Thyroid gland (tissue), 4 donors: ENCODE measurements at regions not wholly inside any gene's neighbourhood (a gene's known extent, or its start where the extent isn't known, plus 50 kb on each side); places are given as distances from the start of the nearest gene placed in this dataset.

Source experiments
- DNase-seq, 2 donors: peaks; one replicate each; pipeline ENCODE4 v3.0.0-alpha.2; 2019
- H3K27ac ChIP-seq, 3 donors: fragments of 200-600 bp; sonication (generic); 1 replicate in 2 of 3; 2 replicates in 1 of 3; pipeline ENCODE4 v1.5.1; 2016 to 2019; ENCODE audit warnings: mild to moderate bottlenecking in 1 of 3, moderate library complexity in 1 of 3
- H3K27me3 ChIP-seq: fragments of 200-600 bp; sonication (generic); one replicate; pipeline ENCODE4 v1.5.1; 2019
- H3K36me3 ChIP-seq, 2 donors: fragments of 200-600 bp; sonication (generic); one replicate each; pipeline ENCODE4 v1.5.1; 2016 to 2019
- H3K4me1 ChIP-seq, 2 donors: fragments of 200-600 bp; sonication (generic); one replicate each; pipeline ENCODE4 v1.5.1; 2017 to 2019
- H3K4me3 ChIP-seq, 3 donors: fragments of 200-600 bp; sonication (generic); replicated peaks in 1 of 3; 1 replicate in 2 of 3; 2 replicates in 1 of 3; pipeline ENCODE4 v1.5.1; 2016; ENCODE audit warnings: mild to moderate bottlenecking in 1 of 3
- H3K9me3 ChIP-seq: fragments of 200-600 bp; sonication (generic); one replicate; pipeline ENCODE4 v1.5.1; 2017
- POLR2A ChIP-seq, 2 donors: fragments of 450-650 bp; IDR thresholded peaks; one replicate each; pipeline ENCODE4 v1.6.1; 2017; ENCODE audit warnings: antibody characterized with exemption in 2 of 2, mild to moderate bottlenecking in 2 of 2, moderate library complexity in 1 of 2
- WGBS, 2 donors: methylation state at CpG; one replicate each; pipeline ENCODE4 v1.1.5; 2017; 5-methylcytosine and 5-hydroxymethylcytosine counted together
- intact Hi-C: fragments of 100-400 bp; cut with DNase I; formaldehyde crosslinking; loops from one replicate; pipeline ENCODE4 v1.15.1; 2023
- TF ChIP-seq, protein P1 (sequence below), 6 experiments: fragments of 200-600 bp in 3 of 6; fragments of 450-650 bp in 3 of 6; sonication (generic) in 3 of 6; IDR thresholded peaks; one replicate each; pipeline ENCODE4 v1.5.1; 2016 to 2019; ENCODE audit warnings: antibody characterized with exemption in 6 of 6, mild to moderate bottlenecking in 2 of 6, inconsistent platforms in 1 of 6, moderate library complexity in 1 of 6

- H3K27me3 ChIP-seq = no peaks in the 10 kb centered on the region
- no peak overlapping the region for H3K27ac ChIP-seq
- H3K4me3 ChIP-seq = no peak overlapping the region
- no peaks in the 10 kb centered on the region for H3K9me3 ChIP-seq
- H3K4me1 ChIP-seq = no peaks in the 10 kb centered on the region
- no peak for DNase-seq
- H3K36me3 ChIP-seq = no peaks in the 10 kb centered on the region
- WGBS, 2 donors = 66 to 82% methylated on average over 11 to 13 of the region's 13 CpGs
- no peak for TF ChIP-seq POLR2A (IDR thresholded peaks at IDR 0.05)
- TF ChIP-seq, protein P1, sequence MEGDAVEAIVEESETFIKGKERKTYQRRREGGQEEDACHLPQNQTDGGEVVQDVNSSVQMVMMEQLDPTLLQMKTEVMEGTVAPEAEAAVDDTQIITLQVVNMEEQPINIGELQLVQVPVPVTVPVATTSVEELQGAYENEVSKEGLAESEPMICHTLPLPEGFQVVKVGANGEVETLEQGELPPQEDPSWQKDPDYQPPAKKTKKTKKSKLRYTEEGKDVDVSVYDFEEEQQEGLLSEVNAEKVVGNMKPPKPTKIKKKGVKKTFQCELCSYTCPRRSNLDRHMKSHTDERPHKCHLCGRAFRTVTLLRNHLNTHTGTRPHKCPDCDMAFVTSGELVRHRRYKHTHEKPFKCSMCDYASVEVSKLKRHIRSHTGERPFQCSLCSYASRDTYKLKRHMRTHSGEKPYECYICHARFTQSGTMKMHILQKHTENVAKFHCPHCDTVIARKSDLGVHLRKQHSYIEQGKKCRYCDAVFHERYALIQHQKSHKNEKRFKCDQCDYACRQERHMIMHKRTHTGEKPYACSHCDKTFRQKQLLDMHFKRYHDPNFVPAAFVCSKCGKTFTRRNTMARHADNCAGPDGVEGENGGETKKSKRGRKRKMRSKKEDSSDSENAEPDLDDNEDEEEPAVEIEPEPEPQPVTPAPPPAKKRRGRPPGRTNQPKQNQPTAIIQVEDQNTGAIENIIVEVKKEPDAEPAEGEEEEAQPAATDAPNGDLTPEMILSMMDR (IDR thresholded peaks at IDR 0.05) = no peak
- intact Hi-C loops = no loop called here
Observed at GRCh38 chr1:22282364-22282995, 139.6 kb upstream of the WNT4 start.

- no peaks in the 10 kb centered on the region for H3K36me3 ChIP-seq
- TF ChIP-seq POLR2A (IDR thresholded peaks at IDR 0.05) = no peak
- TF ChIP-seq, protein P1 (IDR thresholded peaks at IDR 0.05) = no peak
- H3K27me3 ChIP-seq = no peaks in the 10 kb centered on the region
- no peak for DNase-seq
- no peak overlapping the region for H3K27ac ChIP-seq
- H3K9me3 ChIP-seq = no peaks in the 10 kb centered on the region
- intact Hi-C loops = no loop called here
- H3K4me3 ChIP-seq = no peak overlapping the region
- H3K4me1 ChIP-seq = no peaks in the 10 kb centered on the region
Observed at GRCh38 chr1:22283596-22283995, 140.7 kb upstream of the WNT4 start.

GRCh38 chr1:22284236-22284635 is 141.3 kb upstream of the WNT4 start:
- intact Hi-C loops = no loop called here
- no peaks in the 10 kb centered on the region for H3K36me3 ChIP-seq
- H3K27ac ChIP-seq = no peak overlapping the region
- no peaks in the 10 kb centered on the region for H3K9me3 ChIP-seq
- H3K4me1 ChIP-seq = no peaks in the 10 kb centered on the region
- no peak overlapping the region for H3K4me3 ChIP-seq
- TF ChIP-seq POLR2A (IDR thresholded peaks at IDR 0.05) = no peak
- H3K27me3 ChIP-seq = no peaks in the 10 kb centered on the region
- 88 to 92% methylated on average over 1 of the region's 1 CpG for WGBS, 2 donors
- no peak for DNase-seq

- Histone ChIP-seq H3K27ac (no peak overlapping the region), H3K36me3 (no peaks in the 10 kb centered on the region), H3K4me1 (no peaks in the 10 kb centered on the region), H3K4me3 (no peak overlapping the region), H3K27me3 (no peaks in the 10 kb centered on the region), H3K9me3 (no peaks in the 10 kb centered on the region)
- intact Hi-C loops = no loop called here
- TF ChIP-seq, protein P1 (IDR thresholded peaks at IDR 0.05) = no peak
- 88 to 92% methylated on average over 15 of the region's 15 CpGs for WGBS, 2 donors
- no peak for DNase-seq
Observed at GRCh38 chr1:22284906-22285548, 142.1 kb upstream of the WNT4 start.

- H3K36me3 ChIP-seq = no peaks in the 10 kb centered on the region
- TF ChIP-seq POLR2A (IDR thresholded peaks at IDR 0.05) = no peak
- TF ChIP-seq, protein P1 (IDR thresholded peaks at IDR 0.05) = no peak
- H3K27ac ChIP-seq = no peak overlapping the region
- 89 to 94% methylated on average over 12 to 15 of the region's 37 CpGs for WGBS, 2 donors
- no peaks in the 10 kb centered on the region for H3K9me3 ChIP-seq
- H3K4me3 ChIP-seq = no peak overlapping the region
- H3K27me3 ChIP-seq = no peaks in the 10 kb centered on the region
- intact Hi-C loops = no loop called here
- H3K4me1 ChIP-seq = no peaks in the 10 kb centered on the region
- DNase-seq = no peak
Observed at GRCh38 chr1:22285549-22286396, 142.9 kb upstream of the WNT4 start.
